NCI-H345 treated with DMSO at 0.1 percent for 48 hours (cell line): ENCODE measurements at regions not wholly inside any gene's neighbourhood (a gene's known extent, or its start where the extent isn't known, plus 50 kb on each side); places are given as distances from the start of the nearest gene placed in this dataset.
"Not testable (repeated sequence)": the region's sequence is repeated elsewhere in the genome, so short reads cannot be mapped to it uniquely, and the experiment has no call there.

Experiments used
- DNase-seq: peaks from one replicate; lab custom pipeline; 2025; ENCODE audit not compliant: unreplicated experiment; lab: John Stamatoyannopoulos, UW

- DNase-seq, result no peak
These were observed 537.4 kb upstream of the B3GAT1 start for GRCh38 chr11:134949121-134950090.

DNA sequence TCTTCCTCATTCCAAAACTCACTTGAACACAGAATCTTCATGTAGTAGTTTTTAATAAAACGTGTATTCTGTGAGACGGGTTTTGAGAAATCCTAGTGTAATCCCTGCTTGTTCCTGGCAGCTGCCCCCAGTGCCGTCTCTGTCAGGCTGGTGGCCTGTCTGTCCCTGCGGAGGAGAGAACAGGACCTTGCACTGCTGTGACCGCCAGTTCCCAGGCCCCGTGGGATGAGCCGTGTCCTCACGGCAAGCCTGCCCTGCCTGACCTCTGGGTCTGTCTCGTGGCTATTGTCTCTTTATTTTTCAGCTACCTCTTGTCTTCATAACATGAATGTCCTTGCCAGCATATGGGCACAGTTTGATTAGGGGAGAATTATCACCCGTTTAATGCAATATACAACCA, 535.5 kb upstream of the B3GAT1 start:
- no peak for DNase-seq

DNA sequence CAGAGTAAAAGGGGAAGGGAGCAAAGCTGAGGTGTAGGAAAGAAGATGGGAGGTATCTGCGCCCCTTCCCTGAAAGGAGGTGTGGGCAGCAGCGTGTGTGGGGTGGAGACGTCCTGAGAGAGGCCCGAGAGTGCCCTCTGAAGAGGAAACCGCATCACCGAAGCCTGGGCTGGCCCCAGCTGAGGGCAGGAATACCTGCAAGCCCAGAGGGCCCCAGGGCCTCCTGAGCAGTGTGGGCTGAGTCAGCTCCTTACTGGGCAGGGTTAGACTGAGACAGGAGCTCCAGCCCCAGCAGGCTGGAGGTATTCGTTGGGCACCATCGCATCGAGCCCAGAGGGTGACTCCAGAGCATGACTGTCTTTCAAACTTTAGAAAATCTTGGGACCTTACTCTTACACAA, 534.0 kb upstream of the B3GAT1 start:
- no peak for DNase-seq

- DNase-seq, result no peak
These were observed 532.9 kb upstream of the B3GAT1 start for GRCh38 chr11:134944986-134945385.

DNA sequence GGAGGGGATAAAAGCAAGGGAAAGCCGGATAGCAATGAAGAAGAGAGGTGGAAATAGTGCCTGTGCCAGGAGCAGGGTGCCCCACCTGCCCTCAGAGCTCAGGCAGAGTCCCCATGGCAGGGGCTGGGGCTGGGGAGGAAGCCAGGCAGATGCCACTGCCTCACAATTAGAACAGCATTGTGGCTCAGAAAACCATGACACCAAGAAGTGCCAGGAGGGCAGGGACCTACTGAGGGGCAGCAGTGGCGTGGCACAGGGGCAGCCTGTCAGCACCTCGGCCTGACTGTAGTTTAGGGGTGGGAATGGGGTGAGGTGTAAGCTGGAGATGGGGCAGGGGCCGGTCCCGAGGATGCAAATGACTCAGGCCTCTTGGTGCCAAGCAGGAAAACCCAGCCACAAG, 532.1 kb upstream of the B3GAT1 start:
- DNase-seq, result no peak

DNA sequence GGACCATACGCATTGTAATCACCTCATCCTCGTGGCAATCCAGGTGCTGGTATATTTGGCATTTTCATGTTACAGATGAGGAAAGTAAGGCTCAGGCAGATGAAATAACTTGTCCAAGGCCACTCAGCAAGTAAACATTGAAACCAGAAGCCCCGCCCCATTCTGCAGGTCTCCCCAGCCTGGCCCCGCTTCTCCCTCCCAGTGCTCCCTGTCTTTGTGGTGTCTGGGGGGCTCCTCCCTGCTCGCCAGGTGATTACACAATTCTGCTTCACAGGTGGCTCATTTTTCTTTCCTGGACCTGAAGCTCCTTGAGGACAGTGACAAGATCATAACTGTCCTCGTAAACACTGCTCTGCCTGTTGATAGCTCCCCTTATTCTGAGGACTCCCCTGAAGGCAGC, 531.5 kb upstream of the B3GAT1 start:
- DNase-seq, result no peak

GRCh38 chr11:134942681-134943080, 530.6 kb upstream of the B3GAT1 start:
- DNase-seq, result no peak

DNA sequence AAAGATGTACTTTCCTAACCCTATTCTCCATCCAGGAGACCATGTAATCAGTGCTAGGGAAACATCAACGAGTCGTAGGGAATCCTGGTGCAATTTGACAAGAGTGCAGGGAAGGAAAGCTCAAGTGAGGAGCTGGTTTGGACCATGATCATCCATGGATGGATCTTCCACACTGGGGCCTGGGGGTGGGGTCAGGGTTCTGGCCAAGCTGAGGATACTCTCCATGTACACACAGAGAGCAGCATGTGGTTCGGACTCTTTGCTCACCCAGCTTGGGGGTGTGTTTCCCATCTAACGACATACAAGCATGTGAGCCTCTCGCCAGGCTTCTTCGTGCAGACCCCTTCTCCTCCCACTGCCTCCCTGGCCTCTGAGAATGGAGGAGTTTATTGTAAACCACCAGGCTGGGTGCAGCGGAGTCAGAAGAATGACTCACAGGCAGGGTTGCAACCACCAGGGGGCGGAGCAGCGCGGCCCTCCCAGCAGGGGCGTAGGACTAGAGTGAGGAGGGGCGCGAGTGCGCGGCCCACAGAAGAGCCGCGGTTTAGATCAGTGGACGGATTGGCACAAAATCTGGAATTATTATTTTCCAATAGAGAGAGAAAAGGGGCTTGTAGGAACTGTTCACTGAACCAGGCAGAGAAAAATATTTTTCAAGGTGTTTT, 530.0 kb upstream of the B3GAT1 start:
- DNase-seq, result not testable (repeated sequence)

GRCh38 chr11:134941326-134941725, 529.3 kb upstream of the B3GAT1 start:
- no peak for DNase-seq

DNA sequence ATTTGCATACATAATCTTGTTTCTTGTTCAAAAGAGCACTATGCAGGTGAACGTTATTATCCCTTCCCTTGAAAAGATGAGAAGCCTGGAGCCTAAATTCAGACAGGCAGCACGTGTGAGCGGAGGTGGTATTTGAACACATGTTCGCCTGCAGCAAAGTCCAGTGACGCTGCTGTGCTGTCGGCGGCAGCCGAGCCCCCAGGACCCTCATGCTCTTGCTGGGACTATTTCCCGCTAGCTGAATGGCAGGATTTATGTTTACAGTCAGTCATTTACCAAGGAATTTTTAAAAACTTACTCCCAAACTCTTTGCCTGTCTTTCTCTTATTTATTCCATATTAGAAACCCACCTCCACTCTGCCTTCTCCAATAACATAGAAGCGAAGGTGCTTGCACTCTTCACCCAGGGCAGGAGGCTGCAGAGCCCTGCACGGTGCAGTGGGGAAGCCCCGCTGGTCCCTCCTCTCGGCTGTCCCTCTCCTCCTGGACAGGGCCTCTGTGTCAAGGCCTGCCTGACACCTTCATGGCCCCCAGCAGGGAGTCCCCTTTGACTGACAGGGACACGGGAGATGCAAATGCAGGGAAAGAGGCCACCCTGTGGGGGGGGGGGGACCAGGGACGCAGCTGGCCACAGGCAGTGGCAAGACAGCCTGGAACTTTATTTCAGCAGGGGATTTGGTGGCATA, 528.5 kb upstream of the B3GAT1 start:
- no peak for DNase-seq

- no peak for DNase-seq
These were observed 527.9 kb upstream of the B3GAT1 start for GRCh38 chr11:134939905-134940304.

DNA sequence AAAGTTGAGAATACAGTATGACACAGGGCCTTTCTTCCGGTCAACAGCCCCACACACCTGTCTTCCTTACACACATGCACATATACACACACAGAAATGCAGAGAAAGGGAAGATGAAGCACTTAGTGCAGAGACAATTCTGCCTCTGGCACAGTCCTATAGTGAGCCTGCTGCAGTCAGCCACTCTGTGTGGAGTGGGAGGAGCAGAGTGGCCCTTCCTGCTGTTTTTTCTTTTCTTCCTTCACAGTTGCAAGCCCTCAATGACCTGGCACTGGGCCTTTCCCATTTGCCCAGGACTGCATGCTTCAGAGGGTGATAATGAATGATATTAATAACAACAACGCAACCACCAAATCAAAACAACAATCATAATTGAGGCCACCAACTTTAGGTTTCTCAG, 527.0 kb upstream of the B3GAT1 start:
- DNase-seq, result peak; percentile 51

DNA sequence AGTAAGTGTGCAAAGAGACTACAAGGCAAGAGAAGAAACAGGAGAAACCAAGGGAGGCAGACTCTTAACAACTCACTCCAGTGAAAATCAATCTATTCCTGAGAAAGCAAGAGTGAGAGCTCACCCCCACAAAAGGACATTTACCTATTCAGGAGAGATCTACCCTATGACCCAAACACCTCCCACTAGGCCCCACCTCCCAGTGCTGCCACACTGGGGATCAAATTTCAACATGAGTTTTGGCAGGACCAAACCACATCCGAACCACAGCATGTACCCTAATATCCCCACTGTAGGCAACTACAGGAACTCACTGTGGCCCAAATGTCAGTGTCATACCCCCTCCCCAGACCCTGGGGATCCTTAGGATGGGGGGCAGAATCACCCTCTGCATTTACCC, 526.2 kb upstream of the B3GAT1 start:
- no peak for DNase-seq

DNA sequence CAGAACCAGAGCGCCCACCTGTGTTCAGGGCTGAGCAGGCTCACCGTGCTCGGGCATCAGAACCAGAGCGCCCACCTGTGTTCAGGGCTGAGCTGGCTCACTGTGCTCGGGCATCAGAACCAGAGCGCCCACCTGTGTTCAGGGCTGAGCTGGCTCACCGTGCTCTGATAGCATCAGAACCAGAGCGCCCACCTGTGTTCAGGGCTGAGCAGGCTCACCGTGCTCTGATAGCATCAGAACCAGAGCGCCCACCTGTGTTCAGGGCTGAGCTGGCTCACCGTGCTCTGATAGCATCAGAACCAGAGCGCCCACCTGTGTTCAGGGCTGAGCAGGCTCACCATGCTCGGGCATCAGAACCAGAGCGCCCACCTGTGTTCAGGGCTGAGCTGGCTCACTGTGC, 525.2 kb upstream of the B3GAT1 start:
- DNase-seq, result not testable (repeated sequence)

DNA sequence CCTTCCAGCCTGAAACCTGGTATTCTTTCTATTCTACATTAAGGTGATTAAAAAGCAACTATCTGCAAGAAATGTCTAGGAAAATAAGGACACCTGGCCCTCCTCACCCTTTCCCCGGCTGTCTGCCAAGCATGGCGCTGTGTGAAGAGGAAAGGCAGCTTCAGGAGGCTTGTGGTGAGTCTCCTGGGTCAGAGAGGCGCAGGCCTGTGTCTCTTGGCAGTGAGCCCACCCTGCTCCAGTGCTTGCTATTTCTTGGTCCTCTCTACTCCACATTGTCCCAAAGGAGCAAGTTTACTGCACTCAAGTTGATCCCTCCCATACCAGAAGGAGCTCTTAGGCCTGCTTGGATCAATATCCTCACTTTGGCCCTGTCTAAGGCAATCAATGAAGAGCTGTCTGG, 520.7 kb upstream of the B3GAT1 start:
- DNase-seq, result no peak

- no peak for DNase-seq
These were observed 513.4 kb upstream of the B3GAT1 start for GRCh38 chr11:134925432-134925831.

- DNase-seq, result no peak
These were observed 511.4 kb upstream of the B3GAT1 start for GRCh38 chr11:134923441-134923840.

DNA sequence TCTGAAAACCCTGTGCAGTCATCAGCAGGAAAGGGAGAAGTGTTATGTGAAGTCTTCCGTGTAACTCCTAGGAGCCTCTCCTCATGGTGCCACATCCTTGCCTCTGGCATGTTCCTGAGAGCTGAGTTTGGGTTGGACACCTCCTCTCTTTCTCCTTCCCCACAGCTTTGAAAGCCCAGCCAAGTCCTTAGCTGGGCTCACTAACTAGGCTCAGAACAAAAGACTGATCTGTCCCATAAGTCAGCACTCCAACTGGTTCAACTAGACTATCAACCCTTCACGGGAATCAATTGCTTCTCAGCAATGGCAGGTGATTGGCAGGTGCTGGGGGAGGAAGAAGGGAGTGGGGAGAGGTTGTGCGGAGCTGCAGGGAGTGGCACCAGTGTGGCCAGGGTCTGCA, 509.9 kb upstream of the B3GAT1 start:
- DNase-seq, result no peak

- no peak for DNase-seq
These were observed 509.0 kb upstream of the B3GAT1 start for GRCh38 chr11:134920851-134921608.

DNA sequence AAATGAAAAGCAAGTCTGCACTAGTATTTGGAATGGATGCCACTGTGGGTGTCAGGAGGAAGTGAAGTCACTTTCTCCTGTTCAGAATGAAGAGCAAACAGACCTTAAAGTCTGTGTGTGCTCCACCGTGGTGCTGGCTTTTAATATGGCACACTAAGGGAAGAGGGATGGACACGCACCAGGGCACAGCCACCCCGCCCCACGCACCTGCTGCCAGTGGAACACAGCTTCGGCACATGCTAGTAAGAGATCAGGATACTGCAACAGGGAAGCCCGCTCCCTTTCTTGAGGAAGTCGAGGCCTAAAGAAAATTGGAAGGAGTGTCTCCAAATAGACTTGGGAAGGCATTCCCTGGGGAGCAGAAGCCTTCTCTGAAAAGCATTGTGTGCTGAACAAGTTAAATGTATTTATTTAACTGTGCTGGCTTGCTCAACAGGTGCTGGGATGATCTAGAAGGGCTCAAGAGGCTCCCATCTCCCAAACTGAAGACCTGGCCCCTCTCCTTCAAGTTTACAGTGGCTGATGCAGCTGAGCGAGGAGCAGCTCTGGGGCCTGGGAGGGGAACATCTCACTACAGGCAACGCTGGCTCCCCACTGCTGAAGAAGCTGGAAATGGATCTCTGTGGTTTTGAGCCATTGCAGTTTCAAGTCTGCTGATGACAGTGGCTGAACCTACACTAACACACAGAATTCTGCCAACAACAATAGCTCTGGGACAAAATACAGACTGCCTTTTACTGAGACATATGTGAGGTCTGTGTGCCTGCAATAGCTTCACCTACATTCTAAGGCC, 504.6 kb upstream of the B3GAT1 start:
- DNase-seq, result peak; percentile 58
